Mammary epithelial cell (primary cell): ENCODE measurements at regions not wholly inside any gene's neighbourhood (a gene's known extent, or its start where the extent isn't known, plus 50 kb on each side); places are given as distances from the start of the nearest gene placed in this dataset.

ENCODE experiments used
- EZH2 ChIP-seq: IDR thresholded peaks from 2 replicates; pipeline ENCODE4 v1.6.1; 2012; ENCODE audit warnings: low read length, inconsistent platforms, borderline replicate concordance
- TF ChIP-seq, protein P1 (sequence below), 2 donors: IDR thresholded peaks in 1 of 2; conservative IDR thresholded peaks in 1 of 2; 2 replicates each; pipeline ENCODE4 v1.5.1; 2011 to 2012; ENCODE audit warnings: inconsistent platforms in 2 of 2, low read length in 2 of 2, mild to moderate bottlenecking in 2 of 2, control low read depth in 1 of 2, low read depth in 1 of 2; ENCODE audit not compliant: insufficient read depth in 1 of 2; ENCODE audit errors: extremely low read depth in 1 of 2

DNA sequence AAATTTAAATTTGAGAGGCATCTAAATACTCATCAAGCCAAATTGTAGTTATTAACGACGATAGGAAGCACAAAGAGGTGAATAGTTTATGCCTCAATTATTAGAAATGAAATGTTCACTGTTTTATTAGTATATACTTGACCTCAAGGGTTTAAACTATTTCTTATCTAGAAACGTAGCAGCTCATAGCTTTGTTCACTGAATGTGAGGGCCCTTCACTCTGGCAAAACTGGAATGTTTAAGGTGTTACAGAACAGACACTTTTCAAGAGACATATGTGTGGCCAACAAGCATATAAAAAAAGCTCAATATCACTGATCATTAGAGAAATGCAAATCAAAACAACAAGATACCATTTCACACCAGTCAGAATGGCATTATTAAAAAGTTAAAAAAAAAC lies 151.2 kb upstream of the KCNN2 start:
- TF ChIP-seq, protein P1, sequence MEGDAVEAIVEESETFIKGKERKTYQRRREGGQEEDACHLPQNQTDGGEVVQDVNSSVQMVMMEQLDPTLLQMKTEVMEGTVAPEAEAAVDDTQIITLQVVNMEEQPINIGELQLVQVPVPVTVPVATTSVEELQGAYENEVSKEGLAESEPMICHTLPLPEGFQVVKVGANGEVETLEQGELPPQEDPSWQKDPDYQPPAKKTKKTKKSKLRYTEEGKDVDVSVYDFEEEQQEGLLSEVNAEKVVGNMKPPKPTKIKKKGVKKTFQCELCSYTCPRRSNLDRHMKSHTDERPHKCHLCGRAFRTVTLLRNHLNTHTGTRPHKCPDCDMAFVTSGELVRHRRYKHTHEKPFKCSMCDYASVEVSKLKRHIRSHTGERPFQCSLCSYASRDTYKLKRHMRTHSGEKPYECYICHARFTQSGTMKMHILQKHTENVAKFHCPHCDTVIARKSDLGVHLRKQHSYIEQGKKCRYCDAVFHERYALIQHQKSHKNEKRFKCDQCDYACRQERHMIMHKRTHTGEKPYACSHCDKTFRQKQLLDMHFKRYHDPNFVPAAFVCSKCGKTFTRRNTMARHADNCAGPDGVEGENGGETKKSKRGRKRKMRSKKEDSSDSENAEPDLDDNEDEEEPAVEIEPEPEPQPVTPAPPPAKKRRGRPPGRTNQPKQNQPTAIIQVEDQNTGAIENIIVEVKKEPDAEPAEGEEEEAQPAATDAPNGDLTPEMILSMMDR (conservative IDR thresholded peaks at IDR 0.05 in 1 of 2, IDR thresholded peaks at IDR 0.05 in 1 of 2; ENCODE audit: extremely low read depth in 1 of 2, insufficient read depth in 1 of 2, low read depth in 1 of 2, low read length in 2 of 2), result no peak
- no peak for TF ChIP-seq EZH2
